Chondrocyte (in vitro differentiated cells): ENCODE measurements at regions not wholly inside any gene's neighbourhood (a gene's known extent, or its start where the extent isn't known, plus 50 kb on each side); places are given as distances from the start of the nearest gene placed in this dataset.

Experiments
- DNase-seq: peaks from one replicate; pipeline ENCODE4 v3.0.0; 2021; ENCODE audit warnings: mixed read lengths, low spot score
- H3K27ac Mint-ChIP-seq: one replicate; pipeline ENCODE4 v1.8.0; 2021; ENCODE audit warnings: mild to moderate bottlenecking, moderate library complexity, mixed read lengths; ENCODE audit not compliant: unreplicated experiment
- H3K27me3 Mint-ChIP-seq: 2 replicates; pipeline ENCODE4 v1.8.0; 2021; ENCODE audit warnings: low read depth, mixed read lengths
- H3K36me3 Mint-ChIP-seq: 2 replicates; pipeline ENCODE4 v1.8.0; 2021; ENCODE audit warnings: low read depth, mixed read lengths
- H3K4me1 Mint-ChIP-seq: 2 replicates; pipeline ENCODE4 v1.8.0; 2021; ENCODE audit warnings: low read depth, mild to moderate bottlenecking, mixed read lengths
- H3K4me3 Mint-ChIP-seq: one replicate; pipeline ENCODE4 v1.8.0; 2021; ENCODE audit warnings: mild to moderate bottlenecking, moderate library complexity, mixed read lengths; ENCODE audit not compliant: unreplicated experiment
- H3K9me3 Mint-ChIP-seq: 2 replicates; pipeline ENCODE4 v1.8.0; 2021; ENCODE audit warnings: low read depth, mixed read lengths
- CTCF ChIP-seq: fragments of 200-600 bp; sonication (generic); IDR thresholded peaks from 2 replicates; pipeline ENCODE4 v1.5.0; 2021; ENCODE audit warnings: antibody characterized with exemption, mild to moderate bottlenecking, moderate library complexity

- no peaks in the 10 kb centered on the region for H3K36me3 Mint-ChIP-seq
- peaks cover 35% of the 10 kb centered on the region for H3K4me1 Mint-ChIP-seq
- H3K9me3 Mint-ChIP-seq, result no peaks in the 10 kb centered on the region
- no peak for TF ChIP-seq CTCF
- H3K4me3 Mint-ChIP-seq, result no peak overlapping the region
- DNase-seq, result no peak
- H3K27me3 Mint-ChIP-seq, result peaks cover 22% of the 10 kb centered on the region
- H3K27ac Mint-ChIP-seq, result peak overlapping the region; percentile 17
Measured at GRCh38 chr6:33896391-33897188, 92.8 kb upstream of the MLN start.

- no peaks in the 10 kb centered on the region for H3K9me3 Mint-ChIP-seq
- peaks cover 35% of the 10 kb centered on the region for H3K4me1 Mint-ChIP-seq
- no peak overlapping the region for H3K27ac Mint-ChIP-seq
- no peak overlapping the region for H3K4me3 Mint-ChIP-seq
- TF ChIP-seq CTCF, result no peak
- peaks cover 19% of the 10 kb centered on the region for H3K27me3 Mint-ChIP-seq
- DNase-seq, result no peak
- H3K36me3 Mint-ChIP-seq, result no peaks in the 10 kb centered on the region
Measured at GRCh38 chr6:33895988-33896387, 92.2 kb upstream of the MLN start.

GRCh38 chr6:33895296-33895695 is 91.5 kb upstream of the MLN start:
- H3K4me1 Mint-ChIP-seq, result peaks cover 35% of the 10 kb centered on the region
- no peaks in the 10 kb centered on the region for H3K9me3 Mint-ChIP-seq
- H3K27me3 Mint-ChIP-seq, result peaks cover 19% of the 10 kb centered on the region
- no peaks in the 10 kb centered on the region for H3K36me3 Mint-ChIP-seq
- no peak overlapping the region for H3K27ac Mint-ChIP-seq
- no peak for DNase-seq
- no peak for TF ChIP-seq CTCF
- H3K4me3 Mint-ChIP-seq, result no peak overlapping the region

- no peaks in the 10 kb centered on the region for H3K36me3 Mint-ChIP-seq
- H3K4me1 Mint-ChIP-seq, result peaks cover 35% of the 10 kb centered on the region
- peak overlapping the region; percentile 3 for H3K27ac Mint-ChIP-seq
- DNase-seq, result no peak
- peaks cover 17% of the 10 kb centered on the region for H3K27me3 Mint-ChIP-seq
- no peaks in the 10 kb centered on the region for H3K9me3 Mint-ChIP-seq
- no peak overlapping the region for H3K4me3 Mint-ChIP-seq
- TF ChIP-seq CTCF, result no peak
Measured at GRCh38 chr6:33894438-33894837, 90.6 kb upstream of the MLN start.

GRCh38 chr6:33892581-33893346 is 89.0 kb upstream of the MLN start:
- DNase-seq, result no peak
- Mint-ChIP-seq H3K4me3 (no peak overlapping the region), H3K27me3 (peaks cover 14% of the 10 kb centered on the region), H3K4me1 (peaks cover 35% of the 10 kb centered on the region), H3K27ac (no peak overlapping the region), H3K9me3 (no peaks in the 10 kb centered on the region), H3K36me3 (no peaks in the 10 kb centered on the region)
- no peak for TF ChIP-seq CTCF
